Omental fat pad (tissue), 3 donors: ENCODE measurements at regions not wholly inside any gene's neighbourhood (a gene's known extent, or its start where the extent isn't known, plus 50 kb on each side); places are given as distances from the start of the nearest gene placed in this dataset.

Source experiments
- ATAC-seq: fragments of 150-250 bp; one replicate; pipeline ENCODE4 v1.9.1; 2016; ENCODE audit warnings: mild to moderate bottlenecking, moderate library complexity; ENCODE audit not compliant: low FRiP score
- DNase-seq: peaks from one replicate; pipeline ENCODE4 v3.0.0-alpha.2; 2019; ENCODE audit warnings: low spot score
- CTCF ChIP-seq, 3 donors: fragments of 450-650 bp; IDR thresholded peaks; one replicate each; pipeline ENCODE4 v1.5.1; 2016 to 2017; ENCODE audit warnings: antibody characterized with exemption in 3 of 3, mild to moderate bottlenecking in 3 of 3, moderate library complexity in 2 of 3

- ATAC-seq (no peak), DNase-seq (no peak)
- no peak for TF ChIP-seq CTCF (IDR thresholded peaks at IDR 0.05)
These were observed 587.1 kb downstream of the LMO4 start for GRCh38 chr1:87915771-87916170.

GRCh38 chr1:87916965-87917364 lies 588.3 kb downstream of the LMO4 start:
- ATAC-seq (no peak), DNase-seq (no peak)
- TF ChIP-seq CTCF (IDR thresholded peaks at IDR 0.05) = no peak

GRCh38 chr1:87918398-87918797 lies 589.7 kb downstream of the LMO4 start:
- DNase-seq = no peak
- no peak for TF ChIP-seq CTCF (IDR thresholded peaks at IDR 0.05)
- ATAC-seq = no peak

- no peak for TF ChIP-seq CTCF (IDR thresholded peaks at IDR 0.05)
- no peak for ATAC-seq
- DNase-seq = no peak
These were observed 594.2 kb downstream of the LMO4 start for GRCh38 chr1:87922885-87923284.

GRCh38 chr1:87926131-87926830 lies 597.6 kb downstream of the LMO4 start:
- DNase-seq (no peak), ATAC-seq (no peak)
- no peak for TF ChIP-seq CTCF (IDR thresholded peaks at IDR 0.05)

GRCh38 chr1:87926921-87927320 lies 598.2 kb downstream of the LMO4 start:
- no peak for ATAC-seq

More at GRCh38 chr1:87926921-87927320, 598.2 kb downstream of the LMO4 start:
- no peak for DNase-seq
- TF ChIP-seq CTCF (IDR thresholded peaks at IDR 0.05) = no peak
